ENCODE measurements at regions not wholly inside any gene's neighbourhood (a gene's known extent, or its start where the extent isn't known, plus 50 kb on each side); places are given as distances from the start of the nearest gene placed in this dataset.

DNA sequence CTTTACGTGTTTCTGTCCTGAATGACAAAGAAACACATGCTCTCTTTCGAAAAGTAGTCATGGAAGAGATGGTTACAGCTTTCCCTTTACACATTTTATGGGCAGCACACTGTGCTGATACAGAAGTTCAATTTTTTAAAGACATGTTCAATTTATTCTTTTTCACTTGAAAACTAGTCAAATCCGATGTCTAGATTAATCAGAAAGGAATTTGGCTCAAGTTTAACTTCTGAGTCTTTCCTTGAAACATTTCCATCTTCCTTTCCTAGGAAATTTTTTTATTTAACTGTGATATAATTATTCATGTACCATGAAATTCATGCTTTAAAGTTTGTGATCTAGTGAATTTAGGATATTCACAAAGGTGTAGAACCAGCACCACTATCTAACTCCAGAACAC lies 360.1 kb downstream of the TNS3 start:
- TF ChIP-seq, protein P1, sequence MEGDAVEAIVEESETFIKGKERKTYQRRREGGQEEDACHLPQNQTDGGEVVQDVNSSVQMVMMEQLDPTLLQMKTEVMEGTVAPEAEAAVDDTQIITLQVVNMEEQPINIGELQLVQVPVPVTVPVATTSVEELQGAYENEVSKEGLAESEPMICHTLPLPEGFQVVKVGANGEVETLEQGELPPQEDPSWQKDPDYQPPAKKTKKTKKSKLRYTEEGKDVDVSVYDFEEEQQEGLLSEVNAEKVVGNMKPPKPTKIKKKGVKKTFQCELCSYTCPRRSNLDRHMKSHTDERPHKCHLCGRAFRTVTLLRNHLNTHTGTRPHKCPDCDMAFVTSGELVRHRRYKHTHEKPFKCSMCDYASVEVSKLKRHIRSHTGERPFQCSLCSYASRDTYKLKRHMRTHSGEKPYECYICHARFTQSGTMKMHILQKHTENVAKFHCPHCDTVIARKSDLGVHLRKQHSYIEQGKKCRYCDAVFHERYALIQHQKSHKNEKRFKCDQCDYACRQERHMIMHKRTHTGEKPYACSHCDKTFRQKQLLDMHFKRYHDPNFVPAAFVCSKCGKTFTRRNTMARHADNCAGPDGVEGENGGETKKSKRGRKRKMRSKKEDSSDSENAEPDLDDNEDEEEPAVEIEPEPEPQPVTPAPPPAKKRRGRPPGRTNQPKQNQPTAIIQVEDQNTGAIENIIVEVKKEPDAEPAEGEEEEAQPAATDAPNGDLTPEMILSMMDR (IDR thresholded peaks at IDR 0.05; ENCODE audit: insufficient read depth, missing control alignments) = no peak
- no peak for DNase-seq (ENCODE audit: insufficient read length, low spot score)
- FAIRE-seq = no peak

DNA sequence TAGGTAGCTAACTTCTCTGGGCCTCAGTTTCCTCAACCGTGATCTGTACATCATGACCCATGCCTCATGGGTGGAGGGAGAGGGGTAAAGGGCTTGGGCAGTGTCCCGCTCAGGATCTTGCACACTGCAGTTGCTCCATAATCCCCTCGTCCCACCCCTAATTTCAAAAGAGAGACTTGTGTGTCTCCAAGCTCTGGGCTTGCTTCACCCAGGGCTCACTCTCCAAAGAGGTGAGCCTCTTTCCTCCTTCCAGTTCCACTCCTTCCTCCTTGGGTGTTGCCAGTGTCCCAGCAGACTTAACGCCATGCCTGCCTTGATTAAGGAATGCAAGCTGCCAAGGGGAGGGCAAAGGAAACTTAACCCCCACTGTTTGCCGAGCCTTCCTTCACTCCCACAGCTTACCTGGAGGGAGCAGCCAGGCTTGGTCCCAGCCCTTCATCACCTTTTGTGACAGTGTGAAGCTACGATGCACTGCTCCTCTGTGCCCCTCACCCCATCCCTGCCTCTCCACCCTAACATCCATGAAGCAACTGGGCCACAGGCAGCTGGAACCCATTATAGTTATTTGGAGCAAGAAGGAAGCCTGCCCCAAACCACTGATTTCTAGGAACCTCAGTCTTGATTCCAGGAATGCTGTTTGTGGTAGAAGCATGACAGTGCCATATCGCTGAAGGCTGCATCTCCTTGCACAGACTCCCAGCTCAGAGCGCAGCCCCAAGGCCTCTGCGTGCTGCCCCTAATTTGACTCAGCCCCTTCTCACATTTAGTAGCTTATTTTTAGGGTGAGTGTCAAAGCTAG lies 363.3 kb downstream of the TNS3 start:
- TF ChIP-seq, protein P1 (IDR thresholded peaks at IDR 0.05; ENCODE audit: insufficient read depth, missing control alignments) = no peak
- DNase-seq (ENCODE audit: insufficient read length, low spot score) (no peak), FAIRE-seq (no peak)

DNA sequence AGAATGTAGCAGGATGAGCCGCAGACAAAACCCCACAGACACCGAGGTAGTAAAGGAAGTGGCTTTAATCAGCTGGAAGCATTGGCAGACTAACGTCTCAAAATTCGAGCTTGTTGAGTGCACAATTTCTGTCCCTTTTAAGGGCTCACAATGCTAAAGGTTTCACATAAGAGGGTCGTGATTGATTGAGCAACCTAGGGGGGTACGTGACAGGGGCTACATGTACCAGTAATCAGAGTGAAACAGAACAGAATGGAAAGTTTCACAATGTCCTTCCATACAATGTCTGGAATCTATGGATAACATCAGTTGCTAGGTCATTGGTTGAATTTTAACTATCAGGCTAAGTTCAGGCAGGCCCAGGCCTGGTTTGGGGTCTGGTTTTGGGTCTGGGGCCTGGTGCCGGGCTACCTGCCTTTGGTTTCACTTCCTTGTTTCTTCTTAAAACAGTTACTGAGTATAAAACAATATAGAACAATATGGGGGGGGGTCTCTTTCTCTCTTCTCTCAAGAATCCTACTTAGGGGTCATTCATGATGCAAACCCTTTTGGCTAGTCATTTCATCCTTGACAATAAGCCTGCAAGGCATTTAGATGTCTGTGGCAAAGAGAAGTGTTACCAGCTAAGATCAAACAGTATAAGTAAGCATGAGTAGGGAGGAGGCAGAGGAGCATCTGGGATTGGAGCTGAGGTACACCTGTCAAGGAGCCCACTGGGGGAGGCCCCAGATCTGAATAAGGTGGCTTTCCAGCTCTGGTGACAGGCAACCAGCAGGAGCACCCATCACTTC lies 364.1 kb downstream of the TNS3 start:
- no peak for DNase-seq (ENCODE audit: insufficient read length, low spot score)

DNA sequence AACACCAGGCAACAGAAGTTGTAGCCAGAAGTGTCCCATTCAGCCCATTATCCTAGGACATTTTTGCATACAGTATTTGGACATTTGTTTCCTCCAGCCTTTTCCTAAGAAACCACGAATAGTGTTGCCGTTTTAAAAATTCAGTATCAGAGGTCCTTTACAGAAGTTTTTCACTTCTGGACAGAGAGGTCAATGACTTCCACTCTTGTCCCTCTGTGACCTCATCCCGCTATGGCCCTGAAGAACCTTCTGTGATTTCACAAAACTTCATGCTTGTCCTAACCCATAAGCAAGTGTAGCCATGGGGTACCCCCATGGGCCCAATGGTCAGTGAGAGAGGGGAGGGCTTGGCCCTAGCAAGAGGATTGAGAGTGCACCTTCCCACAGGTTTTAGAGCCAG lies 364.8 kb downstream of the TNS3 start:
- TF ChIP-seq, protein P1 (IDR thresholded peaks at IDR 0.05; ENCODE audit: insufficient read depth, missing control alignments) = no peak
- DNase-seq (ENCODE audit: insufficient read length, low spot score) (no peak), FAIRE-seq (no peak)

More for the DNA sequence above, 364.1 kb downstream of the TNS3 start:
- TF ChIP-seq, protein P1 (IDR thresholded peaks at IDR 0.05; ENCODE audit: insufficient read depth, missing control alignments) = no peak
- no peak for FAIRE-seq

DNA sequence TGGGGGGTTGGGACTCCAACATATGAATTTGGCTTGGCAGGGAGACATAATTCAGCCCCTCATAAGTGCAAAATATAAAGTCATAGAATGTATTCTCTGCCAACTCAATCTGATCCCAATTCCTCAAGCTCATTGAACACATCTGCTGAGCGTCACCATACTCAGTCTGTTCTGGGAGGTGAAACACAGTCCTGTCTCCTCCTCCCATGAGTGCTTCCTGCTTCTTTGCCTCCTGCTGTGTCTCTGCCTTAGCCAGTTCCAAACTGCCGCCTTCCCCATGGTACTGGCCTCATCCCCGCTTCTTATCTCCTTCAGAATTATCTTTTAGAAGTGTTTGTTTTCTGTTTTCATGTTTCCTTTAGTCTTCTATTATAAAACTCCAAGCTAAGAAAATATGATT lies 365.5 kb downstream of the TNS3 start:
- DNase-seq (ENCODE audit: insufficient read length, low spot score) = no peak
- TF ChIP-seq, protein P1 (IDR thresholded peaks at IDR 0.05; ENCODE audit: insufficient read depth, missing control alignments) = no peak
- FAIRE-seq = no peak

DNA sequence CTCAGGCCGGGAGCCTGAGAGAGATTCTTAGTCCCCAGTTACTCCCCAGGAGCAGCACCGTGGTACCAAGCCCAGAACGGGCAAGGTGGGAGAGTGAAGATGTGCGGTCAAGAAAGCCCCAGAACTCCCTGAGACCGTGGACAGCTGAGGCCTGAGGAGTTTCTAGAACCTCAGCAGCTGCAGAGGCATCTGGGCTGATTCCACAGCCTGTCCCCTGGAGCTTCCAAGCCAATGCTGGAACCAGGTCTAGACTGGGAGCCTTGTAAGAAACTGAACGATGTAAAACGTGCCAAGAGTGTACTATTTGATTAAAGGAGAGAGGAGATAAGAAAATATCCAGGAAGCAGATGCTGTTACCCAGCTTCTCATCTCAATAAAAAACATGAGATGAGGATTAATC lies 366.3 kb downstream of the TNS3 start:
- FAIRE-seq (no peak), DNase-seq (ENCODE audit: insufficient read length, low spot score) (no peak)
- TF ChIP-seq, protein P1 (IDR thresholded peaks at IDR 0.05; ENCODE audit: insufficient read depth, missing control alignments) = no peak

DNA sequence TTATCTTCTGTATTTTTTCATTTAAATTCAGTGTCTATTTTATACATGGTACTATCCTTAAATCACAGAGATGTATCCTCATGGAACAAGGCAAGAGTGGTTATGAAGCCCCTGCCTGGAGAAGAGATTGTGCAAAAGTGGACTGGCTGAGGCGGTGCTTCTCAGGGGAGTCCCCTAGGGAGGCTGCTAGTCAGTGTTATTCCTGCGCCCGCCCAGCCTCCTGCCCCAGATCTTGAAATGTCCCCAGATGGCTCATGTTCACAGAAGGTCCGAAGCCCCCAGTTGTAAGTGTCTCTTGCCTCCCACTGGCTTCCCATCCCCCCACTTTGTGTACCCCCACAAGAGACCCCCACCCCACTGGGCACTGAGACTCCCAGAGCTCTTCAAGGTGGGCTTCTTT lies 366.9 kb downstream of the TNS3 start:
- TF ChIP-seq, protein P1 (IDR thresholded peaks at IDR 0.05; ENCODE audit: insufficient read depth, missing control alignments) = no peak
- FAIRE-seq (no peak), DNase-seq (ENCODE audit: insufficient read length, low spot score) (no peak)
